ENCODE measurements at regions not wholly inside any gene's neighbourhood (a gene's known extent, or its start where the extent isn't known, plus 50 kb on each side); places are given as distances from the start of the nearest gene placed in this dataset.
A peak's percentile ranks its signal among the peaks of the same experiment; 100 is the strongest.
"Not testable (repeated sequence)": the region's sequence is repeated elsewhere in the genome, so short reads cannot be mapped to it uniquely, and the experiment has no call there.

DNA sequence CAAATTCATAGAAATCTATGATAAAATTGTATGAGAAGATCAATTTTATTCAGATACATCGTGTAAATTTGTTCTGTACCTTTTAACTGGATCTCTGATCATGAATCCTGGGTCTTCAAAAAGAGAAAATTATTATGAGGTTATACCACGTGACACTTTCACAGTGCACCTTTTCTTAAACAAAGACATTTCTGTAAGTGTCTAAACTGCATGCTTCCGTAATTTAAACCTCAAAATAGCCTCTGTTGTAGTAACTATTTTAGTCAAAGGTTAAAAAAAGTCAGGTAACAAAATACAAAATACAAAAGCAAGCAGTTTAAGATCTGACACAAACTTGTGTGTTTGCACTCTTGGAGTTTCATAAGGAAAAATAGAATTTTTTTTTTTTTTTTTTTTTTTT, 171.3 kb downstream of the SPIN4 start:
- DNase-seq (ENCODE audit: low read depth) = not testable (repeated sequence)

DNA sequence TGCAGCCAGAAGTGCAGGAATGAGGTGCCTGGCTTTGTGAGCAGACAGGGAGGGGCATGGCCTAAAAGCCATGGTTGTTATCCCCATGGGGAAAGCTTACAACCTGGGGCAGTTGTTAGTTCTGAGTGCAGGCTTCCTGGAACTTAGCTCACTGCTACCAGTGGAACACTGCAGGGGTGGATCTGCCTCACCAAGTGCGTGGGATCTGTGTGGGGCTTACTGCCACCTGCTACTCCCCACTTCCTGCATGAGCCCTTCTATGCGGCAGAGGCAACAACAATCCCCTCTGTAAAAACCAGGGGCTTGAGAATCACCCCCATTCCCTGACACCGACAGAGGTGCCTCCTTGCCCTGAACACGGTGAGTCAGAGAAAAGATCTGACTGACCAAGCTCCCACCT, 174.6 kb downstream of the SPIN4 start:
- DNase-seq (ENCODE audit: low read depth) = not testable (repeated sequence)

DNA sequence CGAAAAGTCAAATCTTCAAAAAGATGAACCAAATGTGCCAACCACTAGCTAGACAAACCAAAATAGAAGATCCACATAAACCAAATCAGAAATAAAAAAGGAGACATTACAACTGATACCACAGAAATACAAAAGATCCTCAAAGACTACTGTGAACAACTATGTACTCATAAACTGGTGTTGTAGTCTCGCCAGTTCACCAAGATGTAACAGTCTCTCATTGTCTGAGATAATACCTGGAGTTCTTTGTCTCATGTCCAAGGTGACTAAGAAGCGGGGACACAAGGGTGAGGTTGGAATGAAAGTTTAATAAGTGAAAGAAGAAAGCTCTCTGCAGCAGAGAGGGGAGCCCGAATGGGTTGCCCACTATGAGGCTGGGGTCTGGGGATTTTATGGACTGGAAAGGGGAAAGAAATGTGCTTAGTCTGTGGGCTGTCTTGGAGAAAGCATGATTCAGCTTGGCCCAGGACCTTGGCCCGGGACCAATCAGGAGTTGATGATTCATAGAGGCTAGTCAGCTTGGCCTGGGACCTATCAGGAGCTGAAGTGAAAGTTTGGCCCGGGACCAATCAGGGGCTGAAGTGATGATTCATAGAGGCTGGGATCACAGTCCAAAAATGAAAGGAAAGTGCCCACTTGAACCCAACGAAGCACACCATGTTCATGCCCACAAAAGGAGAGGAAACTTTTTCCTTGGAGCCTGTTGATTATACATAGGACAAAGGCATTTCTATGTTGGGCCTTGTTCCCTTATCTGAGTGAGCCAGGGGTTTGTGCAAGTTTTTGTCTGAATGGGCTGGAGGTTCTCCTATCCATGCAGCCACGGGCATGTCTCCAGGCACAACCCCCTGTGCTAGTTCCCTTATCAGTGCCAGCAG, 177.1 kb downstream of the SPIN4 start:
- not testable (repeated sequence) for DNase-seq (ENCODE audit: low read depth)

DNA sequence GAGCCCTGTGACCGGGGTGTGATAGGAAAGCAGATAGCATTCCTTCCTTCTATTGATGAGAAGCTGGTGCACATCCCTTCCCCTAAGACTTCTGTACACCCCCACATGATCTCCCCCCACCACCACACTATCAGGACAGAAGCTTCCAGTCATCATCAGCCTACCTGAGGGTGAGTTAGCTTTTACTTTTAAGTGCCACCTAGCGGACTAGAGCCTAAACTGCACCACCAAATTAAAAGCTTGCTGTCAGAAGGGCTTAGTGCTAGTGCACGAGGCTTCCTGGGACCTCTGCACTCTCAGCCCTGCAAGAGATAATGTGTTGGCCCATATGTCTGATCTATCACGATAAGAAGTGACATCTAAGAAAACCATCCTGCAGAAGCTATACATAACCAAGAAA, 181.7 kb downstream of the SPIN4 start:
- DNase-seq (ENCODE audit: low read depth) = not testable (repeated sequence)

DNA sequence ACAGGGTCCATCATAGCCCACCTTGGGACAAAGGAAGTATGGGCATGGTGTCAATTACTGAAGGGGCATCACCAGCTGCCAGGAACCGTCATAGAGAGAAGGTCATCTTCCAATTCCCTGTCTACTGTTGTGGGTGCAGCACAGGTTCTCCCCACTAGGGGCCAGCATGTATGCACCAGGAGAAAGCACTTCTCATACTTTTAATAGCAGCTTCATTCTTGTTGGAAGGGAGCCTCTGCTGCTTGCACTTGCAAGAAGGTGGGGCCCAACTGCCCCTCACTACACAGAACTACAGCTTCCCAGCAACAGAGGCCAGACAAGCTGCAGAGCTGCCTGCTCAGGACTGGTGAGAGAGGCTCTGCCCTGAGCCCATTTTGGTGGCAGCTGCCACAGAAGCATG, 182.2 kb downstream of the SPIN4 start:
- DNase-seq (ENCODE audit: low read depth) = not testable (repeated sequence)

DNA sequence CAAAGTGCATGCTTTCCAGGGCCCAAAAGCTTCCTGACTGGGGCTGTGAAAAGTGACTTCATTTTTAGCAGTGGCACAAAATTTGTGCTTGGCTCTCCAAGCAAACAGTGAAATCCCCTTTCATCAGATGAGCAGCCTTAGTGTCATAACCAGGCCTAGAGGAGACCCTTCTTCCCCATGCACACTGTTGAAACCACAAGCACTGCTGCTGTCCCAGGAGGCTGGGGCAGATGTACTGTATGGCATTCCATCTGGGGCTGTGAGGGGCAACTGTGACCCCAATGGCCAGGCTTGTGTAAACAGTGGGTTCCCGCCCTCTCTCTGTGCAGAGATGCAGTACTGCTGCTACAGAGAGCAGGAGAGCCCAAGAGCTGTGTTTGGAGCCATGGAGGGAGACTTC, 184.1 kb downstream of the SPIN4 start:
- DNase-seq (ENCODE audit: low read depth) = not testable (repeated sequence)

DNA sequence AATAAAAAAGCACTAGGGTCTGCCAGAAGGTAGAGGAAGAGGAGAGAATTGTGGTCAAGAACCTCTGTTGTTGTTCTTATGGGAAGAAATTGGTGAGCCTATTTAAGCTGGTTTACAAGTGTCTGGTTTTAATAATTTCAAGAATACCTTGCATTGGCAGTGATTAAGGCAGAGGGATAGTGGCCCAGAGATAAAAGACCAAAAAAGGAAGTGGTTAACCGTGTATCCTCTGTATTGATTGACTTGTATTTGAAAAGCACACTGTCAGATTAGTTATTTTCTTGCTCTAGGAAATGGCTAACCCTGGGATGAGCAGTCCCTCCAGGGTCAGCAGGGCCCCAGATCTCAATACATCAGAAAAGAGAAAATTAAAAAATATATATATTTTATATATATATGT, 190.1 kb downstream of the SPIN4 start:
- DNase-seq (ENCODE audit: low read depth) = not testable (repeated sequence)

DNA sequence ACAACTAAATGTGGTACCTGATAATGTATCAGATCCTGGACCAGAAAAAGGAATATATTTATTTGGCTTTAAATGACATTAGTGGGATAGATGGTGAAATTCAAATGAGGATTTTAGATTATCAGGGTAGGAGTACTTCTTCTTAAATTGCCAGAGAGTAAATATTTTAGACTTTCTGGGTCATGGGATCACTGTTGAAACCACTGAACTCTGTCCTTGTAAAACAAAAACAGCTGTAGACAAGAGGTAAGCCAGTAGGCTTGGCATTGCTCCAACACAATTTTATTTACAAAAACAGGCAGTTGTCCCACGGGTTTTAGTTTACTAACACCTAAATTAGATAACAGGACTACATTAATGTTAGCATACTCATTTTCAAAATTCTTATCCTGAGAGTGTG, 190.8 kb downstream of the SPIN4 start:
- DNase-seq (ENCODE audit: low read depth) = not testable (repeated sequence)

DNA sequence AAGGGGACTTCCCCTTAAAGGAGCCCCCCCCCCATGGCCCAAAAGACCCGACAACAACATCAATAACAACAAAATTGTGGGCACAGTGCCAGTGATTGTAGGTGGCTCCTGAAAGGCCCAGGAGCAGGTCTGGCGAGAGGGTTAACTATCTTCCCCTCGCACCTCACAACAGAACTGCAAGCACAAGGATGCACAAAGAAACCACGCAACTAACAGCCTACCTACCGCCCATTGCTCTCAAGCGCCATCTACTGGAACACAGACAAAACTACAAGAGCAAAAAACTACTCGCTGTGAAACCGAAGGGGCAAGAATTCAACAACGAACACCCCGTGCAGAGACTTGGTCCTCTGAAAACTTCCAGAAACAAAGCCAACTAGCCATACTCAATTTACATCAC, 205.6 kb downstream of the SPIN4 start:
- DNase-seq (ENCODE audit: low read depth) = not testable (repeated sequence)

DNA sequence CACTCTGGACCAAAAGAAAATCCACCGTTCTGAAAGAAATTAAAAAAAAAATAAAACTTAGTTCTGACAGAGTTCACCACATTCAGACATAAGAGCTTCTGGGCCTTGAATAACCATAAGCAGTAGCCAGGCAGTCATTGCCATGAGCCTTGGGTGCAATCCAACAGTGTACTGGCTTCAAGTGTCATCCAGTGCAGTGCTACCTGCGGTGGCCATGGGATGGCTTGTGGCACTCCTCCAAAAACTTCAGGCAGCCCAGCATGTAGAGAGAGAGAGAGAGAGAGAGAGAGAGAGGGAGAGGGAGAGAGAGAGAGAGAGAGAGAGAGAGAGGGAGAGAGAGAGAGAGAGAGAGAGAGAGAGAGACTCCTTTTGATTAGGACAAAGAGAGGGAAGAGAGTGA, 208.5 kb downstream of the SPIN4 start:
- not testable (repeated sequence) for DNase-seq (ENCODE audit: low read depth)

DNA sequence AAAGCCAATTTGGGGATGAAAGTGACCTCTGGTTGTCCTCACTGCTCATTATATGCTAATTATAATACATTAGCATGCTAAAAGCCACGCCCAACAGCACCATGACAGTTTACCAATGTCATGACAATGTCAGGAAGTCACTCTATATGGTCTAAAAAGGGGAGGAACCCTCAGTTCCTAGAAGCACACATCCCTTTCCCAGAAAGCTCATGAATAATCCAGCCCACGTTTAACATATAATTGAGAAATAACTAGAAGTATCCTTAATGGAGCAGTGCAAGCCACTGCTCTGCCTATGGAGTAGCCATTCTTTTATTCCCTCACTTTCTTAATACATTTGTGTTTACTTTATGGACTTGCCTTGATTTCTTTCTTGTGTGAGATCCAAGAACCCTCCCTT, 215.3 kb downstream of the SPIN4 start:
- DNase-seq (ENCODE audit: low read depth) = not testable (repeated sequence)

DNA sequence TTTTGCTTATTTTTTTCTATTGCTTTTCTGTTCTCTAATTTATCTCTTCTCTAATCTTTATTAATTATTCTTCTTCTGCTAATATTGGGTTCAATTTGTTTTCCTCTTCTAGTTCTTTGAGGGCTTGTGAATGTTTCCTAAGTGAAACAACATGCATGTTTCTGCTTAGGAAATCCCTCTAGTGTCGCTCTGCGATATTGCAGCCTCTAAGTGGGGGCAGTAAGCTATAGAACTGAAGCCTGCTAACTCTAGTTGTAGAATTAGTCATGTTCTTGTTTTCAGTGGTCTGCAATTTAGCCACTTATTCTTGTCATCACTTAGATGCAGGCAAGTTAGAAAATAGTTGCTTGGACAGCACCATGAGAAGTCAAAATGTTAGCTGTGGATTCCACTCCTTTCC, 222.6 kb downstream of the SPIN4 start:
- DNase-seq (ENCODE audit: low read depth) = peak; percentile 52

DNA sequence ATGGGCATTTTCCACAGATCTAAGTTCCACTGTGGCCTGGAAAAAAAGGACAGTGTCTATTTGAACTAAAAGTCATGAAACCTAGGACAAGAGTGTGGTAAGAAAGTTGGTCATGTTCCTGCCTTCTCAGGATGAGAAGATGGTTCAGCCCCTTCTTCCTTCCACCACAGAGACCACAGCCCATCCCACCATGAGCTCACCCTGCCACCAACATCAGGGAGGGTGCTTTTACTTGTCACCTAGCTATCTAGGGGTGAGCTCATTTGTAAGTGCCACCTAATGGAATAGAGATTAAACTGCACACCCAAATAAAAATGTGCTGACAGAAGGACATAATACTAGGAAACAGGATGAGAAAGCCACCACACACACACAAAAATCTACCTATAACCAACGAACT, 235.9 kb downstream of the SPIN4 start:
- no peak for DNase-seq (ENCODE audit: low read depth)

DNA sequence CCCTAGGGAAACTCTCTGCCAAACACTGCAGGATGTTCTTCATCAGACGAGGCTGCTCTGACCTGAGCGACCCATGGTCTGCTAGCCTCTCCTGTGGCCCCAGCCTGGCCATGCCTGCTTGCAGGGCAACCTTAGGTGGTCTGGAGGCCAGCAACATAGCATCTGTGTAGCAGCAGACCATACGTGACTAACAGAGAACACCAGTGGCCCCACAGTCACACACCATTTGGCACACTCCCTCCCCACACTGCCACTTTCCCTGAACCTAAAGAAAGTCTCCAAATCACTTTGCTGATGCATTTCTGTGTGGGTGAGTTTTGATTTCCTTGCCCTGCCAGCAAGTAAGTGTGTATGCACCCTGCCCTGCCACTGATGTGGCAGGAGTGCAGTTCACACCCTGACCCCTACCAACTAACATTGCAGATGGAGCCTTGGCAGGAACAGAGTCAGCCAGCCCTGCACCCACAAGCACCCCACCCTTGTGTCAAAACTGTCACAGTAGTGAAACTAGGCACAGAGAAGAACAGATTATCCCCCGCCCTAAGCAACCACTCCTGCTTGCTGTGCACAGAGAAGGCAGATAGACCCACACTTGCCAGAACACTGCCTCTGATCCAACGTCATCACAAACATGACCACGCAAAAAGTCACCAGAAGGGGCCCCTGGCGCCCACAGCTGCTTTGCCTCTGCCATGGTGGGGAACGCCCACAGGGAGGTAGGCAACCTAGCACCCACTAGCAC, 249.1 kb downstream of the SPIN4 start:
- DNase-seq (ENCODE audit: low read depth) = no peak

DNA sequence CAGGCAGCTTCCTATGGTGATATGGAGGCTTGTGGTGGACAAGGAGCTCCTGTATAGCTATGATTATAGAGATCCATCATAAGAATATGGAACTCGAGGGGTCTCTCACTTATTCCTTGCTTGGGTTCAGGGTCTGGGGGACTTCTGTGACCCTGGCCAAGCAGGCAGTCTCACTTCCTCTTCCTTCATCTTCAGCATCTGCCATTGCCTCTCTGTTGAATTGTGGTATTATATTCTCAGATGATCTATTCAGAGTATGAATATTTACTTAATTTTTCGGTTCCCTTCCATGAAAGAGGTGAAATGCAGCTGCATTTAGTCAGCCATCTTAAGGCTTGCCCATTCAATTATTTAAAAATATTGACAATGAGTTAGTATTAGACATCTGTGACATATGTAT, 292.9 kb downstream of the SPIN4 start:
- no peak for DNase-seq (ENCODE audit: low read depth)

DNA sequence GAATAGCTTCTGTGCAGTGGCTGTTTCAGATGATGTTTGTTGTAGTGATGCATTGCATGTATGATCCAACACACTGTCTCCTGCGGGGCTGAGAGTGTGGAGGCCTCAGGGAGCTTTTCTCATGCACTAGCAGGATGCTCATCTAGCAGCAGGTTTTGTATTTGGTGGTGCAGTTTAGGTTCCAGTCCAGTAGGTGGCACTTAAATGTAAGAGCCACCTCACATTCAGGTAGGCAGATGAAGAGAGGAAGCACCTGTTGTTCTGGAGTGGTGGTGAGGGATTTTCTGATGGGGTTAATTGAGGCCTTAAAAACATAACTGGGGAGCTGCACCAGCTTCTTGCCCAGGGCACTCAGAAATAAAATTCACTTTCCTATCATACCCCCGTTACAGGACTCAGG, 300.9 kb downstream of the SPIN4 start:
- peak; percentile 14 for DNase-seq (ENCODE audit: low read depth)

DNA sequence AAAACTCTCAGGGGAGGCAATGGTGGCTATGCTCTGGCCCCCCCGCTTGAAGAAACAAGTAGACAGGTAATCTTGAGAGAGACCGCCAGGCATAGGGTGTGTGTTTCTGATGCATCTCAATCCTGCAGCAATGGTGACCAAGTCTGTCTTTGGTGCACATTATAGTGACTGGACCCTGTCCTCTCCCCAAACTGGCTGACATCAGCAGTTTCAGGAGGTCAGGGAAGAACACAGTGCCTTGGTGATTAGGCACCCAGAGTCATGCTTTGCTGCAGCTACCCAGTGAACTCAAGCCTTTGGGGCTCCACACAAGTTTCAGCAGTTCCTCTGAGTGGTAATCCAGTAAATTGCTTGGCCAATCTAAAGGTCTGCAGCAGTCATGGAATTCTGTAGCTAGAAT, 318.3 kb downstream of the SPIN4 start:
- DNase-seq (ENCODE audit: low read depth) = no peak

DNA sequence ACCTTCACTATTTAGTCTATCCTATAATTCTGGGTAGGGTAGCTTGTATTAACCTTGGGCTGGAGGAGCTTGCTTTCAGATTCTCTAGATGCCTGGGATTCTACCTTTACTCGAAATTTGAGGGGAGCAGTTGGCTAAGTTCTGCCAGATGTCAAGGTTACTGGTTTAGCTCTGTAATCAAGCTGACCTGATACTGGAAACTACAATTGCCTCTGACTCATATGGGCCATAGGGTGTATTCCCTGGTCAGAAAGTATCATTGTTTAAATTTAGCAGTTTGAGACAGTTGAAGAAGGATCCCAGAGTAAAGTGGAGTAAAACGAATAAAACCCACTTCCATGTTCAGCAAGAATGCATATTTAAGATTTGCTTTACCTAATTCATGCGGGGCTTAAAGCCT, 337.6 kb downstream of the SPIN4 start:
- no peak for DNase-seq (ENCODE audit: low read depth)

DNA sequence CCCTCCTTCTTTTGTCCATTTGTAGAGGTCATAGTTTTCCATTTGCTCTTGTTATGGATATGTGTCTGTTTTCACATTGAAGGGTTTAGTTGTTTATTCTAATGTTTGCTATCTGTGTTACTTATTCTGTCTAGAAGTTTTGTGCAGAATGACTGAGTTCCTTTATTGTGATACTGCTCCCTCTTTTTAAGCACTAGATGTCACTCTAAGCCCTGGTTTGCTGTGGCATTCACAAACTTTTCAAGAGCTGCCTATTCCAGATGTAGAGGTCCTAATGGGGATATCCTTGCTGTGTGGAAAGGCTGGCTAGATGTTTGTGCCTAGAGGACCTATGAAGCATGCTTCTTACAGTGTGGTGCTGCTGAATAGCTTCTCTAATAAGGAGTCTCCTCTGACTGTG, 338.6 kb downstream of the SPIN4 start:
- peak; percentile 1 for DNase-seq (ENCODE audit: low read depth)

DNA sequence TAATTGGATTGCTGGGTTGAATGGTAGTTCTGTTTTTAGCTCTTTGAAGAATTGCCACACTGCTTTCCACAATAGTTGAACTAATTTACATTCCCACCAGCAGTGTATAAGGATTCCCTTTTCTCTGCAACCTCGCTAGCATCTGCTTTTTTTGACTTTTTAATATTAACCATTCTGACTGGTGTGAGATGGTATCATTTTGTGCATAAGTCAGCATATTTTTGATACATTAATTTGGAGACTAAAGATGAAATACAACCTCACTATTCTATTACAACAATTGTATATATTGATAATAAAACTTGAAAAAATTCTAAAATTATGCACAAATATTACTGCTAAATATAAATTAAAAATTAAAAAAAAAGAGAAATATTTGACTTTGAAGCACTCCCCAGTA, 350.9 kb downstream of the SPIN4 start:
- not testable (repeated sequence) for DNase-seq (ENCODE audit: low read depth)
